HG02970 (cell line): ENCODE measurements at regions not wholly inside any gene's neighbourhood (a gene's known extent, or its start where the extent isn't known, plus 50 kb on each side); places are given as distances from the start of the nearest gene placed in this dataset.

Source experiments
- ATAC-seq: cut with Tn5 transposase; IDR thresholded peaks from one replicate; pipeline ENCODE4 v1.9.1; 2021; ENCODE audit warnings: mild to moderate bottlenecking, moderate library complexity, moderate number of reproducible peaks; ENCODE audit not compliant: unreplicated experiment, low FRiP score

DNA sequence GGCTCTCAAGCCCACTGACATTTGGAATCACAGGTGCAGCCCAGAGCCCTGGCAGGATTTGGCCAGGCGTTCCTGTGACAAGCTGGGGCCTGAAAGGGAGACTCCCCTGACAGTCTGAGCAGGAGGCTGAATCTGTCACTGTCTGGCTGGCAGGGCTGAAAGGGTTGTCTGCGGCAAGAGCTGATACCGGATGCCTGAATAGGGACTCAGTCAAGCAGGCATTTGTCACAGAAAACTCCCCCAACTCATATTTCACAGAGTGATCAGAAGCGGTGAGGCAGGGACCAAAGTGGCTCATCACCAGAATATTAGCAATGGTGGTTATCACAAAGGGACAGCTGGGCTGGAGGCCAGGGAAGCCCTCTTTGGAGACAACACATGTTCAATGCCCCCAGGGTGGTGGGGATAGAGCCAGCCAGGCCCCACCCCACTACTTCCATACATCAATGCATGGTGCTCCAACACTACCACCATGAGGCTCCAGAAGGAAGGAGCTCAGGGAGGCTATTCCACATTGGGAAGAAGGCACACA lies 295.5 kb downstream of the DTWD2 start:
- ATAC-seq = no peak

DNA sequence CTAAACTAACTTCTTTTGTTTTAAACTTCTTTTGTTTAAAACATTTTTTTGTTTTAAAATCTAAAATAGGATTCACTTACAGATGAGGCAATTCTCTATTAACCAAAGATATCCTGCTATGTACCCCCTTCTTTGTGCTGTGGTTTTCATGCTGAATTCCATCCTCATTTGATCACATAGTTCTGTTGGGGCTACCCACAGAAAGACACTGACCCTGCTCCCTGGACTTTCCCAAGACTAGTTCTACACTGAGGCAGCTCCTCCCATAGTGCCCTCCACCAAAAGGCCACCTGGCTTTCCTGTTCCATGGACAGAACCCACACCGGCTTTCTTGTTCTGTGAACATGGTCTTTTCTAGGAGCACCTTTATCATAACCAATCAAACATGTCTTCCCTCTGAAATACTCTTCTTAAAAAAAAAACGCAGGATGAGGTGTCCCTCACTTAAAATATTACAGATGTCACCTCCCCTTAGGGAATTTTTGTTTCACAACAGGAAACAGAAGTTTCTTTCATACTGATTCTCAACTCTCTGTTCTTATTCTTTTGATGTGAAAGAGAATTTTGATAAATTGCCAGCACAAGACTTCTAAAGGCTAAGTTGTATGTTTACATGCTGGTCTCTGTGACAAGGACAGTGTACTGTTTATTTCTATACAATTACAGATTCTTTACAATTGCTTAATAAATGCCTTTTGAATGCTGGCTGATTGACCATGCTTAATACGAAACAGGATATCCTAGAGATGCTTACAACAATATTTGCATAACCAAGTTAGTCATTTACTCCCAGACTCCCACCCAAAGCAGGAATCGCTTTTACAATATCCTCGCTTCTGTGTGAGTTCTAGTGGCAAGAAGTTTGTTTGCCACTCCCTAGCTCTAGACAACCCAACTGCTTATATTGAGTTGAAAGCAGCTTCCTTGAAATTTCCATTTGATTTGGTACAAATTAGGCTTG lies 300.4 kb downstream of the DTWD2 start:
- no peak for ATAC-seq

DNA sequence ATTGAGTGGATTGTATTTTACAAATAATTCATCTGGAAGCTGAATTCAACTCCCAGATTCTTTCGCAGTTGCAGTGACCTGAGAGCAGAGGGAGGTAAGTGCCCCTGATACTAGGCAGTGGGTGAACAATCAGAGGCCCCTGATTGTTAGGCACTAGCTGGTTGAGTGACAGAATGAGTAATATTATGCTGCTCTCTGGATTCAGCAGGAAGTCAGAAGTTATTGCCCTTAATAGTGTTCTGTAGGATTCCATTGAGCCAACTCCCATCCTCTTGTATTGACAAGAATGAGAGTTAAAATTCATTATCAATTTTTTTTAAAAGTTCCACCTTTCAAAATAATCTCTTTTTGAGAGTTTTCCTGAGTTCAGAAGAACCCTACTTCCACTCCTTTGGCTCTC lies 301.2 kb downstream of the DTWD2 start:
- ATAC-seq = no peak

DNA sequence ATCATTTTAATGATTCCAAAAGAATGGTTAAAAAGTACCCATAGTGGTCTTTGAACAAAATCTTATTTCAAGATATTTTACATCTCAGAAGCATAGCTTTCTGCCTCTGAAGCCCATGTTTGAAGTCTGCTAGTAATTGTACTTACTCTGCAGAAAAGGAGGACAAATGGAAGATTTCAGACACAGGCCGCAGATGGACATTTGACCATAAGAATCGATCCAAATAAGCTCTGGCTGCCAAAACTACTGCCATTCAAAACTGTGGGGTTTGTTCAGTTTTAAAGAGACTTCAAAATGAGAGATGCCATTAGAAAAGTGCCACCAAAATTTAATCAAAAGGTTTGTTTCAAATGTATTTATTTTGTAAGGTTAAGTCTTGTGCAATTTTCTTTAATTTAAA lies 306.7 kb downstream of the DTWD2 start:
- ATAC-seq = no peak

DNA sequence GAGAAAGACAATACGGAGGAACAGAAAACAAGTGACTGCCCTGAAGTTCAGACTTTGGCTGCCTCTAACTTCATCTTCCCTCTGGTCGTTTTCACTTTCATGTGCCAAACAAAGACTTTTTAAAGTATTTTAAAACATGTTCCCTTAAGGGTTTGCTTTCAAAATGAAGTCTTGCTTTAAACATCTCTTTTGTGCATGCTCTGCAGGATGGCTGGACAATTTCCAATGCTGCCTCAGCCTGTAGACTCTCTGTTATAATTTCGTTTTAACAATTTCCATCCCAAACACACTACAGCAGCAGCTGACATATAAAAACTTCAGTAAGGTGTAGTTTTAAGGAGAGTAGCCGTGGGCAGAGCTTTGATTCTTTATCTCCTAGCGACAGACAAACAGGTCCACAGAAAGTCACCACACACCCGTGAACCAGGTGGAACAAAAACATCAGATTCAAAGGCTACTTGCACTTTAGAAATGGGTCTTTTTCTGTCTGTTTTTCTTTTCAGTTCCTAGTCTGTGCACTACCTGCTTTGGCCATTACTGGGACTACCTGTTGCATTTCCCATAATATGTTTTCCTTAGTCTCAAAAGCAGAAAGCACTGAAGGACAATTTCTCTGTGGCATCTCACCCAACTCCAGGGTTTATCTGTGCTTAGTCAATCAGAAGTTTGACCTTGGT lies 308.9 kb downstream of the DTWD2 start:
- no peak for ATAC-seq

DNA sequence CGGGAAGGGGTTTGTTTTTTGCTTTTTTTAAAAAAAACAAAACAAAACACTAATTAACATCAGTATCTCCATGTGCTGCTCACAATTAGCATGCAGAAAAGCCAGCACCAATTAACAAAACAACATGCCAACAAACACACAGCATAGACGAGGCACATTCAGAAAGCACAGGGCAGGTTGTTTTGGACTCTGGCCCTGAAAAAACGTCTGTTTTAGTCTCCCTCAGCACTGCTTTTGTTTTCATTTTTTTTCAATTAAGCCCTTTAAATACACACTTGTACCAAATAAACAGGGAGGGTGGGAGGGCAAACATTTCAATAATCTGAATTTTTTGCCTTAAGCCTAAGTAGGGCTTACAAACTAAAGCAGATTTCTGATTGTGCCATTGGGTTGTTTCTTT lies 309.6 kb downstream of the DTWD2 start:
- ATAC-seq = no peak

DNA sequence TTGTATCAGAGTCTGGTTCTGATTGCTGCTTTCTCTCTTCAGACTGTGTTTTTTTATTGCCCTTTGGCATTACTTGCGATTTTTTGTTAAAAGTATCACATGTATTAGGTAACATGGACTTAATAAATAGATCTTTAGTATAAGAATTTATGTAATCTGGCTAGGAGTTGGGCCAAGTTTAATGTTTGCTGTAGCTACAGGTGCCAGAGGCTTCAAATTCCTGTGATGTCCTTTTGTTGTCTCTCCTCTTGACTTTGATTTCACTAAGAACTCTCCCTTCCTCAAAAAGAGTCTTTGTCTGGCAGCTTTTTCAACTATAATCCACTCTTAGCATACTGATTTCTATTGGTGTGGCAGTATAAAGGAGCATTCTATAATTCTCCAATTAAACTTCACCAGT lies 313.1 kb downstream of the DTWD2 start:
- ATAC-seq = no peak

DNA sequence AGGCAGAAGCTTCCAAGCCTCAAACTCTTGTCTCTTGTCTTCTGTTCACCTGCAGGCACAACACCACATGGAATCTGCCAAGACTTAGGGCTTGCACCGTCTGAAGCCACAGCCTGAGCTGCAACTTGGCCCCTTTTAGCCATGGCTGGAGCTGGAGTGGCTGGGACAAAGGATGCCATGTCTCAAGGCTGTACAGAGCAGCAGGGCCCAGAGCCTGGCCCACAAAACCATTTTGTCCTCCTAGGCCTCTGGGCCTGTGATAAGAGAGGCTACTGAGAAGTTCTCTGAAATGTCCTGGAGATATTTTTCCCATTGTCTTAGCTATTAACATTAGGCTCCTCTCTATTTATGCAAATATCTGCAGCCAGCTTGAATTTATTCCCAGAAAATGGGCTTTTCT lies 330.8 kb downstream of the DTWD2 start:
- ATAC-seq = no peak

DNA sequence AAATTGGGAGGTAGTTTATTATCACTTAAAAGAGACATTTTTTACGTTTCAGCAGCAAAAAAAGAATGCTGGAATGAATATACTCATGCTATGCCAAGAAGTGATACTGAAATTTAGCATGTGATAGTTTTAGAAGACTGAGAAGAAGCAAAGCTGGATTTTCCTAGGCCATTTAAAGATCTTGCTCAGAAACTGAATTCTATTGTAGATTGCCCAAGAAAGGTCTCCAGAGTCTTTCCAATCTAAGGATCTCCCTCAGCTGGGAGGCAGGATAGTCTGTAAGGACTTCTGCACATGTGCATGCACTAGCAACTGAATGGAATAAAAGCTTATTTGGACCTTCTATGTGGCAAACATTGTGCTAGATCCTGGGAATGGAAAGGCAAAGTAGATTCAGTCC lies 334.5 kb downstream of the DTWD2 start:
- ATAC-seq = no peak

DNA sequence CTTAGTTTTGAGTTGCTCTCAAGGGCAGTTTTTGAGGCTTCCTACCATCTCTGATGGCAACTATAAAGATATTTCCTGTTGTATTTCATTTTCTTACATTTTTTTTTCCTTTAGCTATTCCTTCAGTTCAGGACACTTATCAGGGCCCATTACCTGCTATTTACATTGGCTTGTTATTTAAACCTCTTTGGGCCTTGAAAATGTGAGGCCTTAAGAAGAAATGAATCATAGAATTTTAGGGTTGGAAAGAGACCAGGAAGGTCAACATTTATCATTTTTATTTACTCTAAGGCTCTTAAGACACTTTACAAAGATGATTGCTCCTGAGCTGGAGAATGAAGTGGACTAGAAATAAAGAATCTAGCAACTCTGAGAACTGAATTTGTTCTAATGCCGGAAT lies 335.2 kb downstream of the DTWD2 start:
- no peak for ATAC-seq

DNA sequence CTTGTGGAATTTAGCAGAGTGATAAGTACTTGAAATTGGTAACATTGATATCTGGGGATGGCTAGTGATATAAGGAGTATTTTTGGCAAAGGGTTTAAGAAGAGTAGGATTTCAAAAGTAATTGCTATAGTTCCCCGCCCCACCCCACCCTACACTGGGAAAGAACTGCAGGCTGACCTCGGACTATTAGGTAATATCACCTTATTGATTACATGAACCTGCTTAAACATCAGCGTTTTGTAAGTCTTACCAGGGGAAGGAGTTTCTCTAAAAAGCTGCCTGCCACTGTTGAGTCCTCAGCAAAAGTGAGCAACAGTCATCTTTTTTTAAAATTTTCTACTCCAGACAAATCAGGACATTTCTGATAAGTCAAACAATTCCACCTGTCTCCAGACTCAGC lies 337.3 kb downstream of the DTWD2 start:
- ATAC-seq = no peak

DNA sequence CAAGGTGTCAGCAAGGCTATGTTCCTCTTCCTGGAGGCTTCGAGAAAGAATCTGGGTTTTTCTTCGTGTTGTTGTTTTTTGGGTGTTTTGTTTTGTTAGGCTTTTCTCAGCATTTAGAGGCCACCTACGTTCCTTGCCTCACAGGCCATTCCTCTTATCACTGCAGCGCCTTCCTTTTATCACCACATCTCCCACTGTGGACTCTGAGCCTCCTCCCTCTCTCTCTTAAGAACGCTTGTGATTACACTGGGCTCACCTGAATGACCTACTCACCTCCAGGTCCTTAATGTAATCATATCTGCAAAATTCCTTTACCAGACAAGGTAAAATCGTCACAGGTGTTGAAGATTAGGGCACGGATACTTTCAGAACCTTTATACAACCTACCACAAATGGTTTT lies 340.8 kb downstream of the DTWD2 start:
- no peak for ATAC-seq

DNA sequence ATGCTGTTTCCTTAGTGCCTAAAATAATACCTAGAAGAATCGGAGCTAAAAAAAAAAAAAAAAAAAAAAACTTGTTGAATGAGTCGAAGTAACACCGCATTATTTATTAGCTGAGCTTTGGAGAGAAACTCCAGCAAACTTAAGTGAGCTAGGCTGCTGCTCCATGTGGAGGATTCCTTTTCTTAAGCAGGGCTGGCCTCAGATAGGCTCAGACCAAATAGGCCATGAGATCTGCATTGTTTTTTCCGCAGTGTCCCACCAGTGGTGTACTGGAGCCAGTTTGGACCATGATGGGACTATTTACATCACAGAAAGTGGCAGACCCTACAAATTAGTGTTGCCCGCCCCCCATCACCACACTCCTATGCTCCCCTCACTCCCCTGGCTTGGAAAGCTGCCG lies 341.4 kb downstream of the DTWD2 start:
- no peak for ATAC-seq

DNA sequence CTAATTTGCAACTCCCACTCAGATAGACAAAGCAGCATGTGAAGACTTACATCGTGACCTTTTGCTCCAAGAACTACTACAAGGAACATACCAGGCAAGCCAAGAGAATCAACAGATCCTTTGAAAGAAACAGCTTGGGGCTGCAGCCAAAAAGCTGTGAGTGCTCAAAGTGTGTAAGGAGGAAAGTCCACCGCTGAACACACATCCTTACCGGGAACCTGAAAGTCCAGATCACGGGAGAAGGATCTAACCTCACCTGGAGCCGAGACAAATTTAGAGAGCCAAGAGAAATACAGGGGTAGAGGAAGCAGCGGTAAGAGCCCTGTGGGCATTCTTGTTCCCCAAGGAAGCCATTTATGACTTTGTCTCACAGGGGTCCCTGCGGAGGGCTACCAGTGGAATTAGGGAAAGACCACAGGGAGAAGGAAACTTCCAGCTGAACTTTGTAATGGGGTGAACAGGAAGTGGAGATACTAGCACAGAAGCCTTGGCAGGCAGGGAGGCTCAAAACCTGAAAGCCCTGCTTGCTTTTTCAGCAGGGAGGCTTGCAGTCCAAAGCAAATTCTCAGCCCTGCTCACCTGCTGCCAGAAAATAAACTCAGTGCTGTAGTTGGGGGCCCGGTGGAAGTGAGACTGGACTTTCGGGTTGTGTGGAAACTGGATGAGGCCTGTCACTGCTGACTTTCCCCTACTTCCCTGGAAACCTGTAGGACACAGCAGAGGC lies 350.2 kb downstream of the DTWD2 start:
- no peak for ATAC-seq

DNA sequence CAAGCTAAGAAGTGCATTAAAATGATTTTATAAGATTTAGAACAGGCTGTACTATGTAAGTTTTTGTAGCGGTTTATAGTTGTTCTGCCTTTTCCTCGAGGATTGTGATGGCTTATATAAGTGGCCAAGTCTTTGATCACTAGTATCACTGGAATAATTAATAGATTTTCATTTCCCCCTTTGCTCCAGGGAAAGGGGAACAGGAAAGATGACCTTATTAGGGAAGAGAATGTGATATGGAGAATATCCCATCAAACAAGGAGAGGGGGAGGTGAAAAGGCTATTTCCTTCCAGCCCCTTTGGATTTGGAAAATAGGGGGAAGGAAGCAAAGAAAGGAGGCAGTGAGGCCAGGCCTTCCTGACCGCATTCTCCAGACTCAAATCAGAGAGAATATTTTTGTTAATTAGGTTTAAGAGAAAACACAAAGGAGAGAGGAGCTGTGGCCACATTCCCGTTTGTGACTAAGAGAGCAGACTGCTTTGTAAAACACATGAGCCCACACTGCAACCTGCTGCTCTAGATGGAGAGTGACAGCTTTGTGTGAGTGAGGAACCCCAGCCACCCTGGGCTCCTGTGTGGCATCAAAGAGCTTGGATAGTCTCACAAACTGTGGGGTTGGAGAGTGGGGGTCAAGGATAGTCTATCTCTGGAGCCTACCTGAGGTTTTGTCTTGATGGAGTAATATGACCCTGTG lies 359.5 kb downstream of the DTWD2 start:
- no peak for ATAC-seq

DNA sequence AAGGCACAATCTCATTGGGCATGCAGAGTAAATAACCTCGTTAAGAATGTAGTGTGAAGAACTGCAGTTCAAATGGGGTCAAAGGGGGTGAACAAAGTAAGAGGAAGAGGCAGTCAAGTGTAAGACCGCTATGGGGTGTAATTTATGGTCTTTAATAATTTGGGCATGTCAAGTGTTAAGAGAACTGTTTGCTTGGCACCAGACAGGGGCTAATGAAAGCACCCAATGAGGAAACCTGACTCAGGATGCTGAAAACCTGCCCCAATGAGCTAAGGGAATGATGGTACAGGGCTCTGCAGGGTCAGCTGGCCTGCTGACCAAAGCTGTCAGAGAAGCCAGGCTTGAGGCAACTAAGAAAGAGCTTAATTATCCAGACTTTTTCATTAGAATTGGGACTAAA lies 368.1 kb downstream of the DTWD2 start:
- ATAC-seq = no peak

DNA sequence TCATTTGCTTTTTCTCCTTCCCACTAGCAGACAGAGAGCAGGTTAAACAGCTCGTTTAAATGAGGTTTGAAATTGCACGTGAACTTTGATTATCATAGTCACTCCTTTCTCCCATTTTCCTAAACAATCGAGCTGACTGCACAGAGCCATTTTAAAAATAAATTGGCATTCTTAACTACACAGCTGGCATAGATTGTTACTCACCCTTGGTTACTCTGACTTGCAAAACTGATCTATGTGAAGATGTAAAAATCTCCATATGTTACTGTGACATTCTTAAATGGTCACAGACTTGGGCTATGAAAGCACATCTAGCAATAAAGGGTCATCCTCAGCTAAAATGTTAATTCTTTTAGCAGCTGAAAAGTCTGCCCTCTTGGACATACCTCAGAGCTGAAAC lies 368.5 kb downstream of the DTWD2 start:
- no peak for ATAC-seq

DNA sequence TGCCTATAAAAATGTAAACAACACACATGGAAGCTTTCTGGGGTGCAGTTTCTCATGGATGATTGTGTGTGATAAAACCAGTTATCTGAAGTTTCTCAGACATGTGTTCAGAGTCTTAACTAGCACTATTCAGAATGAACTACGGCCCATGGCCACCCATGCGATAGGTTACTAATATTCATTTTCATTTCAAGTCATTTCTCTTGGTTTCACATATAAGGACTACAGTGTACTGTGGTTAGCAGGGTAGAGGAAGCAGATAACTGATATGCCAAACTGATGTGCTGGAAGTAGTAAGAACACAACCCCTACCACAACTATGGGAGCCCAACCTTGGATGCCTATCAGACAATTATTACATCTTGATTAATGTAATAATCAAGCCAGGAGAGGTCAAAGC lies 372.1 kb downstream of the DTWD2 start:
- no peak for ATAC-seq

DNA sequence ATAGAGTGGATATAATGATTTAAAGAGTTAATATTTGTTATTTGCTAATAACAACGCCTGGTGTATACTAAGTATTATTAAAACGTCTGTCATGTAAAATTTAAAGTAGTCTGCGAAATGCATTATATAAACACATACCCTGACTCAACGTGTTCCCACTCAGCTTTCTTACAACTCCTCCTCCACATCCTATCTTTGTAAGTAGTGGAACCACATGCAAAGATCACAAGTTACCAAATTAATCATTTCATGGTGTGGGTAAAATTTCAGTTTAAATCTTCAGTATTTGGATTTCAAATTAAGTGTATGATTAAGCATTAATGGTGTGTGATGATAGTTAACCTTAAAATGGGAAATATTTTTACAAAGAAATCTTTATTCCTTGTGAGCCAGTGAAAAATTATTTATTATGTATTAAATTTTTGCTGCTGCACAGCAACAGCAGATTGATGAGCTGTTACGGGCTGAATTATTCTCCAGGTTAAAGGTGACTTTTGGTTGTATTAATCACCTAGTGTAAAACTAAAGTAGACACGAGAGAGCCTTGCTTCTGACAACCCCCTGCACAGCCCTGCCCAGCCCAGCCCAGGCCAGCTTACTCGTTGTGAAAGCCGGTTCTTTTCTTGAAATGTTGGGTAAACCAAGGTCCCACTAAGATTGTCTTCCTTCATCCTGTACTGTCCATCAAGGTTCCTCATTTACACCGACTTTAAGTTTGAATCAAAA lies 373.5 kb downstream of the DTWD2 start:
- ATAC-seq = no peak
